Ascending aorta (tissue), 2 donors: ENCODE measurements at regions not wholly inside any gene's neighbourhood (a gene's known extent, or its start where the extent isn't known, plus 50 kb on each side); places are given as distances from the start of the nearest gene placed in this dataset.

Source experiments
- DNase-seq, 2 donors: peaks; one replicate each; pipeline ENCODE4 v3.0.0-alpha.2; 2019; ENCODE audit warnings: low spot score in 2 of 2
- H3K27ac ChIP-seq, 2 donors: fragments of 200-600 bp; sonication (generic); one replicate each; pipeline ENCODE4 v1.5.1; 2016 to 2017; ENCODE audit warnings: mild to moderate bottlenecking in 1 of 2
- H3K27me3 ChIP-seq: fragments of 200-600 bp; sonication (generic); one replicate; pipeline ENCODE4 v1.5.1; 2017
- H3K36me3 ChIP-seq, 2 donors: fragments of 200-600 bp; sonication (generic); one replicate each; pipeline ENCODE4 v1.5.1; 2016
- H3K4me1 ChIP-seq, 2 donors: fragments of 200-600 bp; sonication (generic); one replicate each; pipeline ENCODE4 v1.5.1; 2016 to 2017; ENCODE audit warnings: mild to moderate bottlenecking in 1 of 2
- H3K4me3 ChIP-seq, 2 donors: fragments of 200-600 bp; sonication (generic); one replicate each; pipeline ENCODE4 v1.5.1; 2016 to 2017; ENCODE audit warnings: mild to moderate bottlenecking in 1 of 2
- H3K9me3 ChIP-seq, 2 donors: fragments of 200-600 bp; sonication (generic); one replicate each; pipeline ENCODE4 v1.5.1; 2016
- CTCF ChIP-seq, 3 experiments: fragments of 200-600 bp in 2 of 3; fragments of 450-650 bp in 1 of 3; sonication (generic) in 2 of 3; IDR thresholded peaks; one replicate each; pipeline ENCODE4 v1.5.1; 2016 to 2019; ENCODE audit warnings: antibody characterized with exemption in 3 of 3, mild to moderate bottlenecking in 1 of 3, moderate library complexity in 1 of 3
- intact Hi-C: fragments of 100-400 bp; cut with DNase I; formaldehyde crosslinking; loops from one replicate; pipeline ENCODE4 v1.15.1; 2023

GRCh38 chr1:9453375-9453774 lies 85.9 kb upstream of the SLC25A33 start:
- no peaks in the 10 kb centered on the region for H3K36me3 ChIP-seq
- no peaks in the 10 kb centered on the region for H3K27me3 ChIP-seq
- H3K4me1 ChIP-seq: peaks cover 9 to 24% of the 10 kb centered on the region in 2 donors
- no peak for DNase-seq
- TF ChIP-seq CTCF (IDR thresholded peaks at IDR 0.05): no peak
- no peak overlapping the region for H3K4me3 ChIP-seq
- H3K27ac ChIP-seq: no peak overlapping the region
- intact Hi-C loops: no loop called here
- H3K9me3 ChIP-seq: no peaks in the 10 kb centered on the region

DNA sequence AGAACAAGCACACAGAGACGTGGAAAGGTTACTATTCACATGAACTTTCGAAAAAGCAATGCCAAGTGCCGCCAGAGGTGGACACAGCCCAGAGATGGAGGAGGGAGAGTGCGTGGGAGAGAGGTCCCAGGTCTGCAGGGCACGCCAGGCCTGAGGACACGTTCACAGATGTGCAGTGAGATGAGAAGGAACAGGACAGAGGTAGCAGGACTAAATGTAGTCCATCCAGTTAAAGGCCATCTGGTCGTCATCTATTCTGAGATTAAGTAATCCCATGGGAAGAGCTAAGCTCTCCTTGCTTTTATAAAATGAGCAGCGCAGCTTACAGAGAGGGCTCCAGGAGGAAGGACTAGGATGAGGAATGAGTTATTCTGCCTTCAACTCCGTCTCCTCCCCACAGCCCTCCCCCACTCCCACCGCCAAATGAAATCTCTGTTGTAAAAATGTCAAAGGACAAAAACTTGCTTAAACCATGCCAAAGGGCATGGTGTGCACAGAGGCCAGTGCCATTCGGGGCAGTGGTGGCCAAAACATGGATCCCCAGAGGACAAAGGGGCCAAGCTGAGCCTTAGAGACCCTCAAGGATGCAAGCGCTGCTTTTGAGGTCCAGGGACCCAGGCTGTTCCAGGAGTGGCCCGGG lies 85.4 kb upstream of the SLC25A33 start:
- no peak overlapping the region for H3K4me3 ChIP-seq
- intact Hi-C loops: no loop called here
- H3K9me3 ChIP-seq: no peaks in the 10 kb centered on the region
- no peak for TF ChIP-seq CTCF (IDR thresholded peaks at IDR 0.05)
- DNase-seq: no peak
- no peak overlapping the region for H3K27ac ChIP-seq
- H3K36me3 ChIP-seq: no peaks in the 10 kb centered on the region
- H3K4me1 ChIP-seq: peaks cover 5 to 18% of the 10 kb centered on the region in 2 donors
- no peaks in the 10 kb centered on the region for H3K27me3 ChIP-seq

DNA sequence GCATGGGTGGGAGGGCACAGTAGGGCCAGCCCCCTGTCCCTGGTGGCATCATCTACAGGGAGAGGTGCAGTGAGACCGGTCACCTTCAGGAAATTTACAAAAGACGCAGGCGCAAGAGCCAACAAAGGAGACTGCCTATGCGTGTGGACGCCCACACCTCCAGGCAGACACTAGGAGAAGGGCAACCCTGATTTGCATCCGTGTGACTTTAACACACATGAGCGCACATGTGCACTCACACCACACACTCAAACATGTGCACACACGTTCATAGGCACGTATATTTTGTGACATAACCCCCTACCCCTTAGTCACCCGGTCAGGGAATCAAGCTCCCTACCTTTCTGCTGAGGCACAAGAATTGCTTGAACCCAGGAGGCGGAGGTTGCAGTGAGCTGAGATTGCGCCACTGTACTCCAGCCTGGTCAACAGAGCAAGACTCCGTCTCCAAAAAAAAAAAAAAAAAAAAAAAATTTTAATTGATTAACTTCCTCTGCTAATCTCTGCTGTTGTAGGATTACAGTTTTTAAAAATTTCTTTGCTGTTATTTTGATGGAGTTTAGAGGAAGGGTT lies 84.7 kb upstream of the SLC25A33 start:
- no peak overlapping the region for H3K27ac ChIP-seq
- H3K27me3 ChIP-seq: no peaks in the 10 kb centered on the region
- no peak overlapping the region for H3K4me3 ChIP-seq
- intact Hi-C loops: loop anchor here (1.0 kb wide), 1 partner anchor 187 kb away; no protein-coding TSS in a partner anchor
- no peak for TF ChIP-seq CTCF (IDR thresholded peaks at IDR 0.05)
- H3K4me1 ChIP-seq: peaks cover 4 to 17% of the 10 kb centered on the region in 2 donors
- H3K36me3 ChIP-seq: no peaks in the 10 kb centered on the region
- no peak for DNase-seq
- no peaks in the 10 kb centered on the region for H3K9me3 ChIP-seq

- H3K4me1 ChIP-seq: peaks cover 0 to 10% of the 10 kb centered on the region in 2 donors
- TF ChIP-seq CTCF (IDR thresholded peaks at IDR 0.05): peak; percentile 76 to 89 (median 84)
- intact Hi-C loops: loop anchor here (1.0 to 2.0 kb wide), 2 partner anchors 167 to 188 kb away; no protein-coding TSS in a partner anchor
- H3K27me3 ChIP-seq: no peaks in the 10 kb centered on the region
- no peak overlapping the region for H3K27ac ChIP-seq
- H3K4me3 ChIP-seq: no peak overlapping the region
- no peaks in the 10 kb centered on the region for H3K36me3 ChIP-seq
- DNase-seq: no peak
- no peaks in the 10 kb centered on the region for H3K9me3 ChIP-seq
Observed at GRCh38 chr1:9455487-9456234, 83.6 kb upstream of the SLC25A33 start.

- intact Hi-C loops: loop anchor here (2.0 kb wide), 1 partner anchor 168 kb away; no protein-coding TSS in a partner anchor
- H3K27ac ChIP-seq: no peak overlapping the region
Observed at GRCh38 chr1:9456833-9457232, 82.4 kb upstream of the SLC25A33 start.

More at GRCh38 chr1:9456833-9457232, 82.4 kb upstream of the SLC25A33 start:
- no peak overlapping the region for H3K4me3 ChIP-seq
- DNase-seq: no peak
- H3K9me3 ChIP-seq: no peaks in the 10 kb centered on the region
- peaks cover 0 to 10% of the 10 kb centered on the region in 2 donors for H3K4me1 ChIP-seq
- no peaks in the 10 kb centered on the region for H3K27me3 ChIP-seq
- no peak for TF ChIP-seq CTCF (IDR thresholded peaks at IDR 0.05)
- H3K36me3 ChIP-seq: no peaks in the 10 kb centered on the region
